GM19372 (cell line): ENCODE measurements at regions not wholly inside any gene's neighbourhood (a gene's known extent, or its start where the extent isn't known, plus 50 kb on each side); places are given as distances from the start of the nearest gene placed in this dataset.

Experiments used
- ATAC-seq: cut with Tn5 transposase; IDR thresholded peaks from one replicate; pipeline ENCODE4 v1.9.1; 2021; ENCODE audit warnings: mild to moderate bottlenecking, low read depth, moderate library complexity; ENCODE audit not compliant: unreplicated experiment

DNA sequence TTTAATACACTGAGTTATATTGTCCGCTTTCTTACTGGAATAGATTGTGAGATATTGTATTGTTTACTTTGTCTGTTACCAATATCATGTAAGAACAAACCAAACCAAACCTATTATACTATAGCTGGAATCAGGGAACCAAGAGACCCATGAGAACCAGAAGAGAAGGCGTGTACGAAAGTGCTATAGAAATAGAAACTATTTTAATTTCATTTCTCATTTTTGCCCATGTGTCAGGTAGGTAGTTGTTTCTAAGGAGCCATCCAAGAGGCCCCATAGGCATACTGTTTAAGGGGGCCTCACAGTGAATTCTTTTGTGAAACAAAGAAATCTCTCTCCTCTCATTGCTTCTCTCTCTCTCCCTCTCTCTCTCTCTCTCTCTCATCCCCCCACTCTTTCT lies 363.6 kb downstream of the RNF144A start:
- no peak for ATAC-seq

GRCh38 chr2:7281231-7282201 lies 364.3 kb downstream of the RNF144A start:
- no peak for ATAC-seq

DNA sequence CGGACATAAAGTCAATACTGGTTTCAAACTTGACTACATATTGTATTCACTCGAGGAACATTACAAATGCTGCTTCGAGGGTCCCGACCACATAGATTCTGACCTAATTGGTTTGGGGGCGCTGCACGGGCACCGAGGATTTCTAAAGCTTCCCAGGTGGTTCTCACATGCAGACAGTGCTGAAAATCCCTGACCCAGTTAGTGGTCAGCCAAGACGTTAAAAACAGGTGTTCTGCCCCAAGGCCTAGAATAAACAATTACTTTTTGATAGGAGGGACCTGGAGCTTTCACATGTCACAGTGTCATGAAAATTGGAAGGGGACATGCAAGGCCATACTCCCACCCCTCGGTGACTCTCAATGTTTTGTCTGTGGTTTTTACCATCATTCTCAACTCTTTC lies 368.9 kb downstream of the RNF144A start:
- no peak for ATAC-seq

DNA sequence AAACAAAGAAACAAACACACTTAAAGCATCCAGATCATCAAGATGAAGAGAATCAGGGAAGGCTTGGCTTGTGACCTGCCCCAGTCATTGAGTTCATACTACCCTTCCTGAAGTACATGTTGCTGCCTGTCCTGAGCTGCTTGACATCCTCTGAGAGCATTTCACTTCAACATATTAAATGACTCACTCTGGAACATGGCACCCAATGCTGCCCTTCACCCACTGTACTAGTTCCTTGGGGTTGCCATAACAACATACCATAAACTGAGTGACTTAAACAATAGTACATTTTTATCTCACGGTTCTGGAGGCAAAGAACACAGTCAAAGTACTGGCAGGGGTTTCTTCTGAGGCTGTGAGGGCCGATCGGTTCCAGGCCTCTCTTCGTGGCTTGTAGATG lies 371.3 kb downstream of the RNF144A start:
- ATAC-seq = no peak

GRCh38 chr2:7289697-7290096 lies 372.5 kb downstream of the RNF144A start:
- no peak for ATAC-seq

DNA sequence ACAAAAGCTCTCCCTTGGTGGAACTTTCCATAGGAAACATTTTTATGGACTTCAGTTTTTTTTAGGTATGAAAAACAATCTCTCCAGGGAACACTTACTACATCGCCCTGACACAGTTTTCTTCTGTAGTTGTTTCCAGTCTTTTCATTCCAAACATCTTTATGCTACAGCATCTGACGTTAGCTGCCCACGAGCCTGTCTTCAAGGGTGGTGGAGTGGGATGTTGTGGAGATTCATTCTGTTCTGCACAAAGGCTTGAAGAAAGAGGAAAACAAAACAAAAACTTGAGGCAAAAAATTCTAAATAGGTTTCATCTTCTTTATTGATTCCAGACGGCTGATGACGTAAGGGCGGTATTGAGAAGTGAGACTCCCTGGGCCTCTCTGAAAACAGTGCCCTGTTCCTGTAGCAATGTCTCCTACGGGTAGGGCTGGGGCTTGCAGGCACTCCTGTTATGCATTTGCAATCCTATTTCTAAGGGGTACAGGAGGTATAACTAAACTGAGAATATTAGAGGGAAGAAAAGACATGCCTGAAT lies 375.0 kb downstream of the RNF144A start:
- ATAC-seq = no peak

- ATAC-seq = no peak
Measured at GRCh38 chr2:7309582-7309981, 392.4 kb downstream of the RNF144A start.

- ATAC-seq = no peak
Measured at GRCh38 chr2:7324706-7325105, 407.5 kb downstream of the RNF144A start.

- no peak for ATAC-seq
Measured at GRCh38 chr2:7325186-7325585, 408.0 kb downstream of the RNF144A start.

GRCh38 chr2:7329465-7329864 lies 412.3 kb downstream of the RNF144A start:
- no peak for ATAC-seq

GRCh38 chr2:7333189-7333765 lies 416.1 kb downstream of the RNF144A start:
- no peak for ATAC-seq

- no peak for ATAC-seq
Measured at GRCh38 chr2:7333960-7334493, 416.8 kb downstream of the RNF144A start.

GRCh38 chr2:7338961-7339360 lies 421.7 kb downstream of the RNF144A start:
- no peak for ATAC-seq

- no peak for ATAC-seq
Measured at GRCh38 chr2:7346336-7346735, 429.1 kb downstream of the RNF144A start.

GRCh38 chr2:7348761-7349160 lies 431.5 kb downstream of the RNF144A start:
- no peak for ATAC-seq

DNA sequence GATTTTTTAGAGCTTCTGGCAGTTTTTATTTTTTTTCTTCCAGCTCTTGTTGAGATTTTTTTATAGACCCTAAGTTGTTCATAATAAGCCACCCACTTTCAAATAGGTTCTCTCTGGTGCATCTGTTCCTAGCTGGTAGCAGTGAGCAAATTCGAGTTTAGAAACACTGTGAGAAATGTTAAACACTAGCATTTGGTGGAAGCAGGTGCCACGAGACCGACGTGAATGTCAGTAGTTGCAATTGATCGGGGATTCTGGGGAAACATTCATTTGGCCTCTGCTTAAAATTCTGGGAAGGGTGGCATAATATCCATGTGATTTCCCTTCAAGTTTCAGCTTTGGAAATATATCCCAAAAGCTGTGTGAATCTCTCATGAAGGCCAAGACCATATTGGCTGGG lies 435.0 kb downstream of the RNF144A start:
- ATAC-seq = no peak

DNA sequence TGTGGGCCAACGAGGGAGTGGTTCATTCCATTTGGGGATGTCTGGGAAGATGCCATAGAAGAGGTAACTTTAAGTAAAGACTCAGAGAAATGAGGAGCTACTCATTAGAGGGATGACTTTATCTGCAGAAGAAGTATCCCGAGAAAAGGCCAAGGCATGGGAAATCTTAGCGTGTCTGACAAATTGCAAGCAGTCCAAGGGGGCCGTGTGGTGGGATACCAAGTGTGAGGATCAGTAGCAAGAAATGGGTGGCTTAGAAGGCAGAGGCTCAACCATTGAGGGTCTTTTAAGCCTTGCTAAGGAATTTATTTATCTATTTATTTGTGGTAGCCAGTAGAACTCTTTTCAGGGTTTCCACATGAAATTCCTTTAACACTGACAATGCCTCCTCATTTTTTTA lies 436.4 kb downstream of the RNF144A start:
- no peak for ATAC-seq

- no peak for ATAC-seq
Measured at GRCh38 chr2:7355781-7356180, 438.6 kb downstream of the RNF144A start.

GRCh38 chr2:7356909-7357584 lies 439.8 kb downstream of the RNF144A start:
- no peak for ATAC-seq

DNA sequence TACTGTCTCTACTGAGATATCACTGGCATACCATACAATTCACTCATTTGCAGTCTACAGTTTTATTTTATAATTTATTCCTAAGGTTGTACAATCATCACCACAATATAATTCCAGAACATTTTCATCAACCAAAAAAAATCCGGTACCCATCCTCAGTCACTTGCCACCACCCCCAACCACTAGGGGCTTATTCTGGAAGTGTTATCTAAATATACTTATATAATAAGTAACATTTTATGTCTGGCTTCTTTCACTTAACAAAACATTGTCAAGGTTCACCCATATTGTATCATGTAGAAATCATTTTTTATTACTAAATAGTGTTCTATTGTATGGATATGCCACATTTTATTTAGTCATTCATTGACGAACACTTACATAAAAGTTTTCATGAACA lies 440.8 kb downstream of the RNF144A start:
- no peak for ATAC-seq
